Fibroblast of skin of right quadriceps (primary cell): ENCODE measurements at regions not wholly inside any gene's neighbourhood (a gene's known extent, or its start where the extent isn't known, plus 50 kb on each side); places are given as distances from the start of the nearest gene placed in this dataset.
A peak's percentile ranks its signal among the peaks of the same experiment; 100 is the strongest.

ENCODE experiments used
- DNase-seq: peaks from one replicate; pipeline ENCODE4 v3.0.0-alpha.2; 2013

GRCh38 chr10:93180482-93180931 lies 106.8 kb downstream of the CYP26A1 start:
- peak; percentile 78 for DNase-seq

DNA sequence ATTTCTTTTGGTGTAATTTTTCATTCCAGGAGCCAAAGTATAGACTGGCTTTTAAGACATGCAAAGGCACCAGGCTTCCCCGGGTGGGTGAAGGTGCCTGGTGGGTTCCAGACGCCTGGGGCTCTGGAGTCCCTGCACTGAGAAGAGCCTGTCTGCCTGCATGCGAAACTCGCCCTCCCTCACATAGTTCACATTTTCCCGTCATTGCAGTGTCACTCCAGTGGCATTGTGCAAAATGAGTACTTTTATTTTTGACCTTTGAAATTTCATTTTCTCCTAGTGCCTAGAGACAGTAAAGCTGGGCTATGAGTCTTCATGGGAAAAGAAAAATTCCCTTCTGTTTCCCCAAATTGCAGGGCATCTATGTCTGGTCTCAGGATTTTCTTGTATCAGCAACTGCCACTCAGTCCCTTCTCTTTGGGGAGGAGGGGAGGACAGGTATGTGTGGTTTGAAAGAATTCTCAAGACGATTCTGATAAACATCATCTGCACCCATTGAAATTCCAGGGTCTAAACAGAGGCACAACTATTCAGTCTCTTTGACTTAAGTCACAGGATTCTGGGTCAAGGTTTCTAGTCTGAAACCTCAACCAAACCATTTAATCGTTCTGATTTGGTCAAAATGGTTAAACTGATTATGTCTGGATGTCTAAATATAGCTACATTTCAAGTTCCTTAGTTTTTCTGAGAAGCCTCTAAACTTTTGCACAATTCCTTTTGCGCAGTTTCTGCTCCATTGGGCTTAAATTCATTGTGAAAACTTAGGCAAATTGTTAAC lies 107.8 kb downstream of the CYP26A1 start:
- no peak for DNase-seq

DNA sequence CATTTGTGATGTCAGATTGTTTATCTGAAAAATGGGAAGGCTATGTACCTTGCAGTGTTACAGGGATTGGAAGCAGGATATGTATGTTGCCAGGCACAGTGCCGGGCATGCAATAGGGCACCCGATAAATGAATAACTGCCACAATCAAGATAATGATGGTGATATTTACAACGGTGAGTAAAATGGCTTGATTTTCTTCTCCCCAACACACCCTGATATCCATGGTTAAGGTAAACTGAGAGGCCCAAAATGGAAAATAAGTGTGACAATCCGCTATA lies 108.3 kb downstream of the CYP26A1 start:
- DNase-seq, result no peak

DNA sequence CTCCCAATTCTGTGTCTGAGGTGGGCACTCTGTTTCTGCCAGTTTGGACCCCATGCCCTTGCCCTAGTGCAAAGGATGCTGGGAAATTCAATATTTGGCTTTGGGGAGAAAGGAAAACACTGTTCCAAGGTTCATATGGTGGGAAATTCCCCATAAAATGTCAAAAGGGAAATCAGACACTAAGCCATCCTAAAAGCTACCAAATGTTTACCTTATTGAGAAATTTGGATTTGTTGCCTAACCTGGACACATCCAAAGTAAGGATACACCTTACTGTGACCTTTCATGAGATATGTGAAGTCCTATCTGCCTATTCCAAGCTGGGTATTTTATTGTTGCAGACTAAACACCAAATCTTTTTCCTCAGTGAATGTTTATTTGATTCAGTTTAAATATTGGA lies 109.1 kb downstream of the CYP26A1 start:
- no peak for DNase-seq

DNA sequence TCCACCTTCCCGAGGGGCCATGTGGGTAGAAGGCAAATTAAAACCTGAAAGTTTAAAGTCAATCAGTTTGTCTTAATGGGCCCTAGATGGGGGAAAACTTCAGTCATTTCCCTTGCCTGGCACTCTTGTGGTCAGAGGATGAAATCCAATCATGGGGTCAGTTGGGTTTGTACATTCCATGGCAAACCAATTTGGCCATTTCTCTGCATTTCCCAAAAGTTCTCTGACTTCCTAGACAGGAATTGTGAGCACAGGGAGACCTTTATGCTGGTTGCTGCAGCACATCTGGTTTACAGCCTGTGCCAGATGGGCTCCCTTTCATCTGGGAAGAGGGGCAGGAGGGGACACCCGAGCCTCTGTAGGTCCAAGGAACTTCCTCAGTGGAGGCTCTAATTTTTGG lies 113.0 kb downstream of the CYP26A1 start:
- no peak for DNase-seq

GRCh38 chr10:93189944-93190343 lies 116.3 kb downstream of the CYP26A1 start:
- DNase-seq, result no peak

DNA sequence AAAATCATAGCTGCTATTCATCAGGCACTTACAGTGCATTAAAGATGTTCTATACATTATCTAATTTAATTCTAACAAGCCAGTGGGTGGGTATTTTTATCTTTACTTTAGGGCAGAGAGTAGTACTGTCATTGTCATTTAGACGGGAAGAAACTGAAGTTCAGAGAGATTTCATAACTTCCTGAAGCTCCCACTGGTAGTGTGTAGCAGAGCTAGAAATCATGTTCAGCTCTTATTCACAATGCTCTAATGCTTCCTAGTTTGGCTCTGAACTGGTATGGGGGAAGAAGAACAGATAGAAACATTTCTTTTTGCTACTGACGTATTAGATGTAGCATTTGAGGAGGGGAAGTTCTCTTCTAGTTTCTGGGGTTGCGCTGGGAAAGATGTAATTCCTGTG lies 116.7 kb downstream of the CYP26A1 start:
- DNase-seq, result no peak

- DNase-seq, result no peak
Measured at GRCh38 chr10:93193906-93194305, 120.2 kb downstream of the CYP26A1 start.

DNA sequence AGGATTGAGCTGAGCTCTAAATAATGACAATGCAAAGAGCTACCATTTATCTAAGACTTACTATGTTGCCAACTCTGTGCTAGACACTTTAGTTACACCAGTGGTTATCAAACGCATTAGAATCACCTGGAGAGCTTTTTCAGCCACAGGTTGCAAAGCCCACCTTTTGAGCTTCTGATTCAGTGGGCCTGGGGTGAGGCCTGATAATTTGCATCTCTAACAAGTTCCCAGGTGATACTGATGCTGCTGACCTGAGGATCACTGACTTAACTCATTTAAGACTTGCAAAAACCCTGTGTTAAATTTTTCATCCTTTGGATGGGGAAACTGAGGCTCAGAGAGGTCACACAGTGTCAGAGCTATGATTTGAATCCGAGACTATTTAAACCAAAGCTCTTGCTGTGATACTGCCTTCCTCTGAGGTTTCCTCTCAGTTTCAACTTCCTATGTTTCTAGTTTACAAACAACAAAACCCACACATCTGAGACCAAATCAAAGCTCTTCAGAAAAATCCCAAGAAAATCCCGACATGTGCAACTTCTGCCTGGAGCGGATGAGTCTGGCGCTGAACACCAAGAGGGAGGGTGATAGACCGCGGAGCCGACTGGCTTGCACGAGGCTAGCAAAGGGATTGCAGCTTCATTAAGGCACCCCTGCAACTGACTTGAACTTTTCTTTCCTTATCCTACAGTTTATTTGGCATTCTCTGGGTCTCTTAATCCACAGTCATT lies 124.9 kb downstream of the CYP26A1 start:
- DNase-seq, result no peak

DNA sequence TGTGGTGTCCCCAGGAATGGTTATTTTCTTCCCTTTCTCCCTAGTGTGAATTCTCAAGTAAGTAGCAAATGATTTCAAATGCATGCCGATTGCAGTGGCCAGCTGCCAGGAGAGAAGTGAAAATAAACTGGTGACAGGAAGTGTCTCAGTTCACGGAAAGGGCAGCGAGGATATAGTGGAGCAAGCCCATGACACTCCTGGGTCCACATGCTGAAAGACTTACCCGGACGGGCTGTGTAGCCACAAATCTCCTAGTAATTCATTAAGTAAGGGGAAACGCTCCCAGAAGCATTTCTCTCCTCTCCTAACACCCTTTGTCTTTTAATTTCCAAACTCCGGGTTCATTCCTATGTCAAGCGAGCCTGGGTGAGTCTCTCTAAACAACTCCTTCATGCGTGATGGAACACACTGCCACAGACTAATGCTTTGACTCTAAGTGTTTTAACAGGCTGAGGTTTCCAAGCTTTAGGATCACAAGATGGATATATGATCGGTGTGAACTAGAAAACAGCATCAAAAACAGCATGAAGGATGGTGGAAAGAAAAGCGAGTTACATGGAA lies 125.6 kb downstream of the CYP26A1 start:
- DNase-seq, result peak; percentile 85

DNA sequence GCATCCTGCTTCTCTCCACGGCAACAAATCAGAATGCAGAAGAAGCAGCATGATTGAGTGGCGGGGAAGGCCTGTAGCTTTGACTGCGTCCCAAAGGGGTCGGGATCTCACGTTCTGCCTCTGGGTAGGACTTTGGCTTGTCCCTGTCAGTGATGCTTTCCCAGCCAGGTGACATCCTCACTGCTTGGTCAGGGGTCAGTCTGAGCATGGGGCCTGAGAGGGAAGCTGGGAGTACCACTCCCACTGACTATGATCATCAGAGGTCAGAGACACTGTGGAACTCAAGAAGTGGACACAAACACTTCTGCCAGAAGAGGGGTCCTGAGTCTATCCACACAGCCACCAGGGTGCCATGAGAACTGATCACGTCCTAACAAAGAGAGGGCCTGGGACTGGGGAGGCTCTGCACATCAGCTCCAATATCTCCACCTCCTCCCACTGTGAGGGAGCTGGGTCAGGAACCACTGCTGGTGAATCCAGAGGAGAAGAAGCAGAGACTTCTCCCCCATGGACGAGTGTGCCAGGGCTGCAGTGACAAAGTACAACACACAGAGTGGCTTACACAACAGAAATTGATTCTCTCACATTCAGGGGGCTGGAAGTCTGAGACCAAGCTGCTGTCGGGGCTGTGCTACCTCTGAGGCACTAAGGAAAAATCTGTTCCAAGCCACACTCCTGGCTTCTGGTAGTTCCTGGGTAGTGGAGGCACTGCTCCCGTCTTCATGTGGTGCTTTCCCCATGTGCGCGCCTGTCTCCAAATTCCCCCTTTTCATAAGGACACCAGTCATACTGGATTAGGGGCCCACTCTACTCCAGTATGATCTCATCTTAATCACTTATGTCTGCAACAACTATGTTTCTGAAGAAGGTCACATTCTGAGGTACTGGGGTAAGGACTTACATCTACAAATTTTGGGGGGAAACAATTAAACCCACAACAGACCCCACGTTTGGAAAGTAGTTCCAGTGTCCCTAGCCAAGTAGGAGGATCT lies 131.1 kb downstream of the CYP26A1 start:
- DNase-seq, result no peak

GRCh38 chr10:93206652-93207051 lies 133.0 kb downstream of the CYP26A1 start:
- DNase-seq, result no peak

- DNase-seq, result no peak
Measured at GRCh38 chr10:93208717-93209464, 135.2 kb downstream of the CYP26A1 start.

DNA sequence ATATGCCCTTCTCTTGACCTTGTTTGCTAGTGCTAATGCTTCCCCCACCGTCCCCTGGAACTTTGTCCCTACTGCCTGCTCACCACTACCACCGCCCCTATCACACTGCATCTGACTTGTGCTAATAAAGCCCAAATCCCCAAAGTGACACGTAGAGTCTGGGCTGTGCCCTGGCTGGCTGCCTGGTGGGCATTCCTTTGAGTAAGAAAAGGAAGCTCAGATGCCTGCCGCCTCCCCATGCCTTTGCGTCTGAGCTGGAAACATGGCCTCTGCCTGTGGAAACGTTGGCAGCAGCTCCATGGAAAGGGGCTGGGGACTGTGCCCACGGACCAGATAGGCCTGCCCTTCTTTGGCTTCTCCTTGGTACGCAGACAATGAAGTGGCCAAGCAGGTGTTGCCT lies 138.3 kb downstream of the CYP26A1 start:
- no peak for DNase-seq

DNA sequence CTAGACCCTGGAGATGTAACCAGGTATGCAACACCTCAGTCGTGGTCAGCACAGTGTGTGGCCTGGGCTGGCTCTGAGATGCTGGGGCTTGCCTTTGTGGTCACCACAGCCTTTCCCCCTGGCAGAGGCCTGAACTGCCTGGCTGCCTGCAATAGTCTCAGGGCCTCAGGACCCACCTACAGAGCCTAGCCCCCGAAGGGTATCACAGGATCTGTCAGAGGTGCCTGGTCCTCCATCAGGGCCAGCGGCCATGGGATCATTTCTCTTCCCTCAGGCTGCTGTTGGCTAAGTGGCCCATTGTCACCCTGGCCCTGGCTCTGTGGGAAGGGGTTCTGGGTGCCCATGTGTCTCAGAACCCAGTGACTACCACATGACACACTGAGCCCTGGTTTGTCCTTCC lies 141.6 kb downstream of the CYP26A1 start:
- no peak for DNase-seq

DNA sequence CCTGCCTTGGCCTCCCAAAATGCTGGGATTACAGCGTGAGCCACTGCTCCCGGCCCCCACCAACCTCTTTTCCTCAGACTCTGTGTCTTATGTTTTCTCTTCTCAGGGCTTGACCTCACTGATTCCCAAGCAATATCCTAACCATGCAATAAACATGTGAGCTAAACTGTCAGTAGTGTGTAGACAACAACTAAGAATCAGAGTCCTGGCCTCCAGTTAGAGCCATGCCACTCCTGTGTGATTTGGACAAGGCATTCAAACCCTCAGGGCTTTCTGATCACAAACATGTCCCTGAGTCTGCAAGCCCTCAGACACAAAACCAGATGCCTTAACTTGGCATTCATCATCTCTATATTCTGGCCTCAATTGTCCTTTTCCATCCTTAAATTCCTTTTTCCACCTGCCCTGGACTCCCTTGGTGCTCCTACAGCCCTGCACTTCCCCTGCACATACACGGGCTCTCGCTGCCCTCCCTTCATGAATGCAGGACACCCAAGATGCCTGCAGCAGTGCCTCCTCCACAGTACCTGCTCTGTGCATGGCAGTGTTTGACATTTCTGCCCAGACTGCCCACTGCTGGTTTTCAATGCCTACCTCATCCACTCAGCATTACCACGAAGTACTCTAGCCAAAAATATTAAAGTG lies 142.8 kb downstream of the CYP26A1 start:
- DNase-seq, result no peak

- DNase-seq, result no peak
Measured at GRCh38 chr10:93218386-93218785, 144.7 kb downstream of the CYP26A1 start.

DNA sequence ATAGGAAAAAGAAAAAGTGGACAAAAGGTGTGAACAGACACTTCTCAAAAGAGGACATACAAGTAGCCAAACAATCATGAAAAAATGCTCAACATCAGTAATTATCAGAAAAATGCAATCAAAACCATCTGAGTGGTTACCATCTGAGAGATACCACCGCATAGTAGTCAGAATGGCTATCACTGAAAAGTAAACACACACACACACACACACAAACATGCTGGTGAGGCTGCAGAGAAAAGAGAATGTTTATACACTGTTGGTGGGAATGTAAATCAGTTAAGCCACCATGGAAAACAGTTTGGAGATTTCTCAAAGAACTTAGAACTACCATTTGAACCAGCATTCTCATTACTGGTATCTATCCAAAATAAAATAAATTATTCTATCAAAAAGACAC lies 145.7 kb downstream of the CYP26A1 start:
- no peak for DNase-seq

DNA sequence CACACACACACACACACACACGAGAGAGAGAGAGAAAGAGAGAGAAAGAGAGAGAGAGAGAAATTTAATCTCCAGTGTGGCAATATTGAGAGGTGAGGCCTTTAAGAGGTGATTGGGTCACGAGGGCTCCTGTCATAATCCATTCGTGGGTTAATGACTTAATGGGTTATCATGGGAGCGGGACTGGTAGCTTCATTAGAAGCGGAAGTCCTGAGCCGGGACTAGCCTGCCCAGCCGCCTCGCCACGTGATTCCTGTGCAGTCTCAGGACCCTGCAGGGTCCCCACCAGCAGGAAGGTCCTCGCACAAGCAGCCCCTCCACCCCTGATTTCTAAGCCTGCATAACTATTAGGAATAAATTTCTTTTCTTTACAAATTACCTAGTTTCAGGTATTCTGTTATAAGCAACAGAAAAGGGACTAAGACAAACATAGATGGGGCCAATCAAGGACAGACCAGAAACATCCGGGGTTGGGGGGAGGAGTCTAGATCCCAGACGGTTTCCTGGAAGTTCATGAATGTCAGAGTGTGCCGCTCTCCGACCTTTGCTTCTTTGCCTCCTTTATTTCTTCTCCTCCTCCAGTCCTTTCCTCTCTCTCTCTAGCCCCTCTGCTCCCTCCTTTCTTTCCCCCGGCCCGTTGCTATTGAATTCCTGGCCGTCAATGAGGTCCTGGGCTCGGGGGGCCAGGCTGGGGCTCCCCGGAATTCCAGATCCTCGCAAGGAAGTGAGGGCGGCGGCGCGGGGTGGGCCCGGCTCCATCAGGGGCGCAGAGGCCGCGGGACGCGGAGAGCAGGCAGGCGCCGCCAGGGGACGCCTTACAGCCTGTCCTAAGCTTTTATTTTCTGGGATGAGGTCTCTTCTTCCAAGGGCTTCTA lies 146.8 kb downstream of the CYP26A1 start:
- DNase-seq, result no peak

DNA sequence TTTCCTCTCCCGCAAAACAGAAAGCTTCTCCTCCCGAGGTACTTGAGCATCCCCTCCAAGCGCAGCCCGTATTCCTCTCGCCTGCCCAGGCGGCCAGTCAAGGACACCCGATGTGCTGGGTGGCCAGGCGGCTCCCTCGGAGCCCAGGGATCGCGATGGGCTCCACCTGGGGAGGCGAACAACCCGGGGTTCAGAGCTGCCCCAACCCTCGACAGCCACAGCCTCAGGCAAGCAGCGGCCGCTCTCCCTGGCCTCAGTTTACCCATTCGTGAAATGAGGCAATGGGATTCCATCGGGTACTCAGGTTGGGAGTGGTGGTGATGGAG lies 147.4 kb downstream of the CYP26A1 start:
- no peak for DNase-seq

DNA sequence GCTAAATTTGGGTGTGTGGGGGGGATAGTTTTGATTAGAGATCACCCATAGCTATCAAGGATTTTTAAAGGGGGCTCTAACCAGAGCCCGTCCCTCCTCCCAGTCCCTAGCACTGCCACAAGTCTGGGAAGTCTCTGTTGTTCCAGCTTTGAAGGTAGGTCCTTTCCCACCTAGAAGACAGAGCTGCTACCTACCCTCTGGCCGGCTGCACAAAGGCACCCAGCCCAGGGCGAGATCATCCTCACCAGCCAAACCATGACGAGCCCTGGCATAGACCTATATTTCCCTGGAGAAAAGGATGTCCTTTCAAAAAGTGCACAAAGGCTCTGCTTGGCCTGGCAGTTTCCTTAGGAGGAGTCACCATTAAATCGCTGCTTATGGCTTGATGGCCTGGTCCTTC lies 147.8 kb downstream of the CYP26A1 start:
- DNase-seq, result no peak
